IMR-90 (cell line): ENCODE measurements at regions not wholly inside any gene's neighbourhood (a gene's known extent, or its start where the extent isn't known, plus 50 kb on each side); places are given as distances from the start of the nearest gene placed in this dataset.

Source experiments
- ATAC-seq: fragments of 200-7000 bp; cut with Tn5 transposase; 2 replicates; pipeline ENCODE4 v1.9.1; 2020; ENCODE audit warnings: low read depth, mild to moderate bottlenecking, moderate library complexity
- BruUV-seq: library from RNA; stranded (reverse); fragments of 400-500 nt; replicated peaks from 2 replicates; lab custom pipeline; 2021; lab: Mats Ljungman, UMichigan
- CTCF ChIA-PET: fragments of 300-600 bp; formaldehyde crosslinking; extraction: SDS; loops from one replicate; lab custom pipeline; 2021; ENCODE audit warnings: antibody characterized with exemption; lab: Yijun Ruan, JAX
- POLR2A ChIA-PET: fragments of 300-600 bp; sonication (Branson Sonifier 250); formaldehyde crosslinking; loops from one replicate; lab custom pipeline; 2022; ENCODE audit warnings: antibody characterized with exemption; ENCODE audit not compliant: unreplicated experiment; lab: Charles Lee
- DNase-seq: peaks from one replicate; pipeline ENCODE4 v3.0.0; 2013
- H2AFZ ChIP-seq: replicated peaks from 2 replicates; pipeline ENCODE3; 2013; ENCODE audit warnings: low read length, mild to moderate bottlenecking; ENCODE audit not compliant: poor library complexity
- H2AK5ac ChIP-seq: 2 replicates; pipeline ENCODE4 v1.6.1; 2013; ENCODE audit warnings: low read depth, low read length, inconsistent platforms
- H2AK9ac ChIP-seq: replicated peaks from 2 replicates; pipeline ENCODE3; 2013; ENCODE audit warnings: mild to moderate bottlenecking, low read depth, low read length, moderate library complexity; ENCODE audit not compliant: poor library complexity
- H2BK120ac ChIP-seq: 2 replicates; pipeline ENCODE4 v1.6.1; 2013; ENCODE audit warnings: low read depth, low read length, inconsistent platforms
- H2BK15ac ChIP-seq: 3 replicates; pipeline ENCODE4 v1.6.1; 2013; ENCODE audit warnings: low read depth, low read length, inconsistent platforms
- H2BK20ac ChIP-seq: 2 replicates; pipeline ENCODE4 v1.6.1; 2013; ENCODE audit warnings: low read depth, mild to moderate bottlenecking, inconsistent platforms, low read length, moderate library complexity
- H2BK5ac ChIP-seq: 2 replicates; pipeline ENCODE4 v1.6.1; 2013; ENCODE audit warnings: mild to moderate bottlenecking, low read depth, low read length, inconsistent platforms; ENCODE audit not compliant: poor library complexity, severe bottlenecking
- H3K14ac ChIP-seq: replicated peaks from 2 replicates; pipeline ENCODE4 v1.6.1; 2013; ENCODE audit warnings: low read depth, low read length, inconsistent platforms
- H3K18ac ChIP-seq: 2 replicates; pipeline ENCODE4 v1.6.1; 2013; ENCODE audit warnings: low read depth, low read length, control low read depth
- H3K23ac ChIP-seq: 2 replicates; pipeline ENCODE4 v1.6.1; 2013; ENCODE audit warnings: low read depth, low read length, inconsistent platforms
- H3K27ac ChIP-seq: 2 replicates; pipeline ENCODE4 v1.5.1; 2013; ENCODE audit warnings: mild to moderate bottlenecking, control low read depth, low read length; ENCODE audit not compliant: insufficient read depth
- H3K27me3 ChIP-seq: 2 replicates; pipeline ENCODE4 v1.6.1; 2013; ENCODE audit warnings: low read length; ENCODE audit not compliant: control insufficient read depth, insufficient read depth
- H3K36me3 ChIP-seq: 2 replicates; pipeline ENCODE4 v1.6.1; 2013; ENCODE audit warnings: low read length, mixed read lengths; ENCODE audit not compliant: control insufficient read depth, insufficient read depth
- H3K4ac ChIP-seq: 2 replicates; pipeline ENCODE4 v1.6.1; 2013; ENCODE audit warnings: low read depth, low read length, inconsistent platforms
- H3K4me1 ChIP-seq: 2 replicates; pipeline ENCODE4 v1.6.1; 2013; ENCODE audit warnings: low read length, mixed read lengths; ENCODE audit not compliant: control insufficient read depth, insufficient read depth
- H3K4me2 ChIP-seq: 2 replicates; pipeline ENCODE4 v1.6.1; 2013; ENCODE audit warnings: low read depth, mild to moderate bottlenecking, control low read depth, low read length, moderate library complexity
- H3K4me3 ChIP-seq: 2 replicates; pipeline ENCODE4 v1.5.1; 2013; ENCODE audit warnings: low read depth, mild to moderate bottlenecking, control low read depth, low read length, moderate library complexity; ENCODE audit not compliant: insufficient read depth
- H3K56ac ChIP-seq: 2 replicates; pipeline ENCODE4 v1.6.1; 2013; ENCODE audit warnings: low read length, inconsistent platforms; ENCODE audit not compliant: insufficient read depth; ENCODE audit errors: extremely low read depth
- H3K79me1 ChIP-seq, 2 experiments: 2 replicates each; pipeline ENCODE4 v1.6.1; 2013; ENCODE audit warnings: low read length in 2 of 2, inconsistent platforms in 1 of 2, low read depth in 1 of 2
- H3K9ac ChIP-seq: 2 replicates; pipeline ENCODE4 v1.6.1; 2013; ENCODE audit warnings: low read depth, low read length, control low read depth
- H3K9me1 ChIP-seq: 2 replicates; pipeline ENCODE4 v1.6.1; 2013; ENCODE audit warnings: low read length, inconsistent platforms; ENCODE audit not compliant: insufficient read depth
- H3K9me3 ChIP-seq: 2 replicates; pipeline ENCODE4 v1.6.1; 2013; ENCODE audit warnings: low read length; ENCODE audit not compliant: control insufficient read depth, insufficient read depth
- H4K20me1 ChIP-seq: 2 replicates; pipeline ENCODE4 v1.6.1; 2013; ENCODE audit warnings: low read length, inconsistent platforms; ENCODE audit not compliant: insufficient read depth
- H4K5ac ChIP-seq: 2 replicates; pipeline ENCODE4 v1.6.1; 2013; ENCODE audit warnings: mild to moderate bottlenecking, low read depth, low read length, control low read depth
- H4K8ac ChIP-seq, 2 experiments: 2 replicates each; pipeline ENCODE4 v1.6.1; 2013; ENCODE audit warnings: low read depth in 2 of 2, low read length in 2 of 2, control low read depth in 1 of 2, inconsistent platforms in 1 of 2
- H4K91ac ChIP-seq: 2 replicates; pipeline ENCODE4 v1.6.1; 2013; ENCODE audit warnings: low read depth, low read length, inconsistent platforms; ENCODE audit not compliant: insufficient read depth
- CEBPB ChIP-seq: IDR thresholded peaks from 2 replicates; pipeline ENCODE4 v1.6.1; 2012; ENCODE audit warnings: low read depth, low read length, improper control_type of control experiment
- WGBS, 2 experiments: methylation state at CpG; one replicate each; pipeline versions ENCODE4 v1.1.5 to v1.1.7; 2013; ENCODE audit warnings: missing lambda C conversion rate in 2 of 2; ENCODE audit not compliant: insufficient read length in 1 of 2; ENCODE audit errors: extremely low coverage in 2 of 2; 5-methylcytosine and 5-hydroxymethylcytosine counted together
- dilution Hi-C: fragments of 300-500 bp; cut with HindIII; formaldehyde crosslinking; loops from one replicate; pipeline ENCODE4 v1.14.3; 2018; ENCODE audit warnings: low sequenced_read_pairs; ENCODE audit not compliant: unreplicated experiment
- in situ Hi-C: fragments of 300-500 bp; cut with MboI; formaldehyde crosslinking; loops from 3 replicates; pipeline ENCODE4 v1.14.3; 2019; ENCODE audit warnings: low sequenced_read_pairs, inconsistent platforms, mixed read lengths
- intact Hi-C: fragments of 100-400 bp; cut with micrococcal nuclease; formaldehyde crosslinking; loops from 2 replicates; pipeline ENCODE4 v1.10.0; 2022

DNA sequence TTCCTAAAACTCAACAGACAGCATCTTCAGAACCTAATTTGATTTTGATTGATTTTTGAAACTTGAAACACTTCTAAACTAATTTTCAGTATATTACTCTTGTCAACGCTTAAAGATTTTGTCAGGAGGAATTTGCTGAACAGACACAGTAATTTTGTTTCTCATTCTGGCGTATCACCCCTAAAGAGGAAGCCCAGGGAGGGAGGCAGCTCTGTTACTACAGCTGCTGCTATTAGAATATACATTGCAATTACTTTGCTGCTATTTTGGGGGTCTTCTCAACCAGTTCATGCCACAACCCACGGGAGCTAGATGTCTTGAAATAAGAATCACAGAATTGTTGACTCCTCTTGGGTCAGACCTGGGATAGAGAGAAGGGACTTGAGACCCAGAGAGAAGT is 122.6 kb downstream of the TLR4 start:
- in situ Hi-C loops = no loop called here
- dilution Hi-C loops = no loop called here

More for the DNA sequence above, 122.6 kb downstream of the TLR4 start:
- Histone ChIP-seq H3K9me3 (peaks cover 6% of the 10 kb centered on the region), H3K18ac (no peak overlapping the region), H3K36me3 (no peaks in the 10 kb centered on the region), H3K23ac (no peak overlapping the region), H2BK20ac (no peak overlapping the region), H3K4ac (no peak overlapping the region), H3K4me2 (no peak overlapping the region), H2BK5ac (no peak overlapping the region), H2BK15ac (no peak overlapping the region), H2BK120ac (no peak overlapping the region), H3K14ac (no peak overlapping the region), H4K91ac (no peak overlapping the region), H3K79me1 (no peaks in the 10 kb centered on the region), H2AFZ (no peak overlapping the region), H3K27me3 (no peaks in the 10 kb centered on the region), H3K9ac (no peak overlapping the region), H4K20me1 (no peaks in the 10 kb centered on the region), H4K8ac (no peak overlapping the region), H3K4me3 (no peak overlapping the region), H3K27ac (no peak overlapping the region), H2AK9ac (no peak overlapping the region), H3K9me1 (no peaks in the 10 kb centered on the region), H3K56ac (no peak overlapping the region), H2AK5ac (no peak overlapping the region), H3K4me1 (no peaks in the 10 kb centered on the region), H4K5ac (no peak overlapping the region)
- CTCF ChIA-PET = no interaction called here
- no CpG with 5 or more reads among the region's 3 CpGs for WGBS, 2 experiments
- DNase-seq = no peak
- POLR2A ChIA-PET = no interaction called here
- no peak for ATAC-seq
- intact Hi-C loops = no loop called here
- no peak for TF ChIP-seq CEBPB
- BruUV-seq = no TSS peak
